ENCODE measurements at regions not wholly inside any gene's neighbourhood (a gene's known extent, or its start where the extent isn't known, plus 50 kb on each side); places are given as distances from the start of the nearest gene placed in this dataset.

DNA sequence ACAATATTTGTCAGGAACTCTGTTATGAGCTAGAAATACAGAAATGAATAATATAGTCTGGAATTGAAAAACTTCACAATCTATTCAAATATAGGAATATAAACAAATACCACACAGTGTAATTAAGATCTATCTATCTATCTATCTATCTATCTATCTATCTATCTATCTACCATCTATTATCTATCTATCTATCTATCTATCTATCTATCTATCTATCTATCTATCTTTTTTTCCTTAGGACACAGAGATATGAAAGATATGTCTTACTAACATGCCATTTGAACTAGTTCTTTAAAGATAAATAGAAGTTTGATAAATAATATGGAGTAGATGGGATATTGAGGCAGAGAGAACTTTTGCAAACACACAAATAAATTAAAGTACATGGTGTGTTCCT is 357.8 kb downstream of the PARP8 start:
- in situ Hi-C loops (cut with MboI; ENCODE audit: low sequenced_read_pairs) = no loop called here

DNA sequence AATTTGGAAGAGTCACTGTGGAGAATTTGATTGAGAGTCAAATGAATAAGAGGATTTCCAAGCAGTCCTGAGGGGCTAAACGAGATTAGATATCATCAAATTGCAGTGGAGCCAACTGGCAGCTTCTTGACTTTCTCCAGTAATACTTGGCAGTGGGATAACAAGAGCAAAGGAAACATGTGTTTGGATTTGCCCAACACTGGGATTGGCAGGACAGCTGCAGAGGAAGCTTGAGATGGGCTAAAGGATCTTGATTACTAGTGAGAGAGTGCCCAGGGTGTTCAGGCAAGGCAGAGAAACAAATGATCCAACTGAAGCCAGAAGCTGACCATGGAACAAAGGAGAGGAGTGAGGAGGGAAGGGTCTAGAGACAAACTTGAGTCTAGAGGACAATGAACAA is 356.0 kb upstream of the ISL1 start:
- in situ Hi-C loops (cut with MboI; ENCODE audit: low sequenced_read_pairs) = no loop called here

GRCh38 chr5:51028394-51028793 is 354.9 kb upstream of the ISL1 start:
- in situ Hi-C loops (cut with MboI; ENCODE audit: low sequenced_read_pairs) = no loop called here

GRCh38 chr5:51033215-51033614 is 350.0 kb upstream of the ISL1 start:
- in situ Hi-C loops (cut with MboI; ENCODE audit: low sequenced_read_pairs) = no loop called here

- in situ Hi-C loops (cut with MboI; ENCODE audit: low sequenced_read_pairs) = no loop called here
Measured at GRCh38 chr5:51034222-51034901, 348.9 kb upstream of the ISL1 start.

- in situ Hi-C loops (cut with MboI; ENCODE audit: low sequenced_read_pairs) = no loop called here
Measured at GRCh38 chr5:51039424-51040329, 343.6 kb upstream of the ISL1 start.

DNA sequence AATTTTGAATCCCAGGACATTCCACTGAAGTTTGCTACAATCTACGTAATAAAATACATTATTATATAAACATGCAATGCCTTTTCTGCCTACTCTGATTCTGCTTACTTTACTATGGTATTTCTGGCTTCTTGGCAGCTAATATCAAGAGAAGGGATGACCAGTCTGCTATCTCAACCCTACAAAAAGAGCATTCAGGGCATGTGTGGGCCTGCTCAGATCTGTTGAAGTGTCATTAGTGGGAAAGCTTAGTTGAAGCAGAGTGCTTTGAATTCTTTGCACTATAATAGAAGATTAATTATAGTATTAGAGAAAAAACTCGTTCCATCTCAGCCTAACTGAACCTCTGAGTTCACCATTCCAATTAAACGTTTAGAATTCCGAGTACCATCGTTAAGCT is 339.5 kb upstream of the ISL1 start:
- in situ Hi-C loops (cut with MboI; ENCODE audit: low sequenced_read_pairs) = no loop called here

DNA sequence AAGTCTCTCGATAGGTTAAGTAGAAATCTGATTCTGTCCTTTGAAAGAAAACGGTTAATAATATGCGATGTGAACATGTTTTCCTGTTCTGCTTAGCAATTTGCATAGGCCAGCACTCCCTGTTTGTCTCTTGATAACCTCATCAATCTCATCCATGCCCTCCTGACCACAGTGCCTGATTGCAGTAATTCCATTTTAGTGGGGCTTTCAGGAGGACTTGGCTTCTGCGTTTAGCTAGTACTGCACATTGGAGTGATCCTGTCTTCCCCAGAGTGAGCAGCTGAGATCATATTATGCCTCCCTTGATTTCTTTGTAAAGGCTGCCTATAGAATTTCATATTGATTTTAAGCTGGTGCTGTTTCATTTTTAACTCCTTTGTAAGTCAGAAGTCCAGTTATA is 335.9 kb upstream of the ISL1 start:
- in situ Hi-C loops (cut with MboI; ENCODE audit: low sequenced_read_pairs) = no loop called here

GRCh38 chr5:51053361-51053760 is 329.9 kb upstream of the ISL1 start:
- in situ Hi-C loops (cut with MboI; ENCODE audit: low sequenced_read_pairs) = no loop called here

DNA sequence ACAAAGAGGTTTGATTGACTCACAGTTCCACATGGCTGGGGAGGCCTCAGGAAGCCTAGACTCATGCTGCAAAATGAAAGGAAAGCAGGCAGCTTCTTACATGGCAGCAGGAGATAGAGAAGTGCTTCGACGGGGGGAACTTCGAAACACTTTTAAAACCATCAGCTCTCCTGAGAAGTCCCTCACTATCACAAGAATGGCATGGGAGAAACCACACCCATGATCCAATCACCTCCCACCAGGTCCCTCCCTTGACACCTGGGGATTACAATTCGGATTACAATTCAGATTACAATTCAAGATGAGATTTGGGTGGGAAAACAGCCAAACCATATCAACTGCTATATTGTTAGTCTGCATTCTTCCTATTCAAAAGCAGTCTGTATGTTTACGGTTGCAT is 322.3 kb upstream of the ISL1 start:
- in situ Hi-C loops (cut with MboI; ENCODE audit: low sequenced_read_pairs) = no loop called here

GRCh38 chr5:51072937-51073336 is 310.3 kb upstream of the ISL1 start:
- in situ Hi-C loops (cut with MboI; ENCODE audit: low sequenced_read_pairs) = no loop called here

DNA sequence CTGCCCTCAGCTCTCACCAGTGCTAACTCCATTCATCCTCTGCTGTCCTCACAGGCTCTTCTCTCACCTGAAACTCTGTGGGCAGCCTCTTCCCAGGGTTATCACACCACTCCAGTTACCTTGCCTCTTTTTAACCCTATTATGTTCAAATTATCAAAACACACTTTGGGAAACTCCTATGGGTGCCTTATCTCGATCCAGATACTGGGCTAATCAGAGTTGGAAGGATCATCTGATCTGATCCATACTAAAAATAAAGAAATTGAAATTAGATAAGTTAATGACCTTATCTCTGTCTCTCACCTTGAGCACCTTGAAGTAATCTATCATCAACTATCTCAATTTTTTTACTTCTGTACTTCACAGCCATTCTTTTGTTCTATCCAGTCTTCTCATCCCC is 300.5 kb upstream of the ISL1 start:
- in situ Hi-C loops (cut with MboI; ENCODE audit: low sequenced_read_pairs) = no loop called here

DNA sequence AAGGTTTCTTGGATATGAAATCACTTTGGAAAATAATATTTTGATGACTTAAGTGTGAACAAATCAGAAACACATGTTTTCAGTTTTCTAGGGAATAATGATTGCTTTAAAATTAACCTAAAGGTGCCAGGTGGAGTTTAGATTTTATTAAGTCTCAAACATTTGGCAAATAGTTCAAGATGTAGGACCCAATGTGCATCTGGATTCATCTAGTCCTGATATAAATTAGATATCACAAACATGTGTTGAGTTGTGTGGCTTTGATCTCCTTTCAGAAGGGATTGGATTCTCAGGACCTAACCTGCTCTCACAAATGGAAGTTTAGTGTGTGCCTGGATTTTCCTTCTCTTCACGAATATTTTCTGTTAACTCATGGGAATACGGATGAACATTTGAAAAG is 291.4 kb upstream of the ISL1 start:
- in situ Hi-C loops (cut with MboI; ENCODE audit: low sequenced_read_pairs) = no loop called here

GRCh38 chr5:51095486-51095885 is 287.8 kb upstream of the ISL1 start:
- in situ Hi-C loops (cut with MboI; ENCODE audit: low sequenced_read_pairs) = no loop called here

DNA sequence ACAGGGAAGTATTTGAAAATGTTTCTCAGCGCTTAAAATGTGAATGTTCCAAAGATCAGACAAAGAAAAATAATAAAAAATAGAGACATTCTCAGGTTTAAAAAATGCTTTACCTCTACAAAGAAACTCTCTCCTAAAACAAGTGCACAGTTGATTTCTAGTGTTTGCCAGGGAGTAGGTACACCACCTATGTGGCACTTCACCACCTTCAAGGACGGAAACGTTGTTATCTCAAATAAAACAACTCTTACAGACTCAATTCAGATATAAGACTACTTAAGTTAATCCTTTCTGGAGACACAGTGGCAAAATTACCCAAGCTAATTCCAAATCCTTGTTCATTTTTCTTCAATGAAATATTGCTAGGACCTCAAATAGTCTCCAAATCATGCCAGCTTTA is 286.4 kb upstream of the ISL1 start:
- in situ Hi-C loops (cut with MboI; ENCODE audit: low sequenced_read_pairs) = no loop called here

GRCh38 chr5:51099173-51099853 is 283.9 kb upstream of the ISL1 start:
- in situ Hi-C loops (cut with MboI; ENCODE audit: low sequenced_read_pairs) = no loop called here

DNA sequence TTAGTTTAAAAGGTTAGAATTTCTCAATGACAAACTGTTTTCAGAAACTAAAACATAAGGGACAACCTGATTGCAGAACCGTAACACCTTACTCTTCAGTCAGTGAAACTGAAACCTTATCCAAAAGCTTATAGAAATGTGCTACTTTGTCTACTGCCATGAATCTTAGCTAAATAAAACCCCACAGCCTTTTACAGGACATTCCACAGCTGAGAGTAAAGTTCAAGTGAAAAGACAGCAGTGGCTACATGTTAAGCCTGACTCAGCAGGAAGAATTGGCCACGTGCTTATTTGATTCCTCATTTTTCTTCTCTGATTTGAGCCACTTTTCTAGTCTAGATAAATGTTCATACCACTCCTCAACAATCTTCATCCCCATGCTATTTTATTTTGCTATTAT is 278.7 kb upstream of the ISL1 start:
- in situ Hi-C loops (cut with MboI; ENCODE audit: low sequenced_read_pairs) = no loop called here

DNA sequence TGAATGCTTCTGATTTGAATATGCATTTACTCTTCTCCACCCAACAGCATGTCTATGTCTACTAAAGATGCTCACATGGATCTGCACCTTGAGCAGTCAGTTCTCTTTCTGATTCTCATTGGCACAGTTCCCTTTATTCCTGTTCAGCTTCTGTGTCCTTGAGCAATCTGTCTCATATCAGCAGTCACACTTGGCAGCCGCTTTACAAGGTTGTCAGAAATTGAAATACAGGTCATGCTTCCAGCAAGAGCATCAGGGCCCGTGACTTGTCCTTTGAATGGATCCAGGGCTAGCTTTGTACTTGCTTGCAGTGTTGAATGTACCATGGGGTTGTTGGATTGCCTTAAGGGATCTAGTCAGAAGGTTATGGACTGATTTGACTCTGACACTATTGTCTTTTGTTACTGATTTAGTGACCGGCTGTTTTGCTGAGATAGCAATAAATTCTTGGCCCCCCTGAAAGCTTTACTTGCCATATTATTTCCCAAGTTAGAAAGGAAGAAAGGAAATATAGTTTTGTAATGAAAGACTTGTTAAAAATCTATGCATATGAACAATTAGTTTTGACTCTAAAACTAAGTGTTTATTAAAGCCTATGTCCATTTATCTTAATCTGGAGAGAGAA is 273.4 kb upstream of the ISL1 start:
- in situ Hi-C loops (cut with MboI; ENCODE audit: low sequenced_read_pairs) = no loop called here

DNA sequence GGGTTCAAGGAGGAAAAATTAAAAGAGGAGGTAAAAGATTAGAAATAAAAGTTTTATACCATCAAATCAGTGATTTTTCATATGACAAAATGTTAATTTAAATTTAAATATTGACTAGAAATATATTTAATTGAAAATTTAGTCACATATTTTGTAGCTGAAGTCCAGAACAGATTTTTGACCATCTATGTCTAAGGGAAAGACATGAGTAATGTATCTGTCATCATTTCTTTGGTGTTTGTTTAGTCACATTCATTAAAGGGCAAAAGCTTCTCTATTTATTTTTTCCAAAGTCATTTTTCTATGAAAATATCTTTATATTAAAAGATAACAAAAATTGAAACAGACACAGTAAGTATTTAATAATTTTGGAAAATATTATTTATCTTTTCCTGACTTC is 252.0 kb upstream of the ISL1 start:
- in situ Hi-C loops (cut with MboI; ENCODE audit: low sequenced_read_pairs) = no loop called here

- in situ Hi-C loops (cut with MboI; ENCODE audit: low sequenced_read_pairs) = no loop called here
Measured at GRCh38 chr5:51138164-51138563, 245.1 kb upstream of the ISL1 start.

GRCh38 chr5:51148437-51148836 is 234.8 kb upstream of the ISL1 start:
- in situ Hi-C loops (cut with MboI; ENCODE audit: low sequenced_read_pairs) = no loop called here
